ENCODE measurements at regions not wholly inside any gene's neighbourhood (a gene's known extent, or its start where the extent isn't known, plus 50 kb on each side); places are given as distances from the start of the nearest gene placed in this dataset.

DNA sequence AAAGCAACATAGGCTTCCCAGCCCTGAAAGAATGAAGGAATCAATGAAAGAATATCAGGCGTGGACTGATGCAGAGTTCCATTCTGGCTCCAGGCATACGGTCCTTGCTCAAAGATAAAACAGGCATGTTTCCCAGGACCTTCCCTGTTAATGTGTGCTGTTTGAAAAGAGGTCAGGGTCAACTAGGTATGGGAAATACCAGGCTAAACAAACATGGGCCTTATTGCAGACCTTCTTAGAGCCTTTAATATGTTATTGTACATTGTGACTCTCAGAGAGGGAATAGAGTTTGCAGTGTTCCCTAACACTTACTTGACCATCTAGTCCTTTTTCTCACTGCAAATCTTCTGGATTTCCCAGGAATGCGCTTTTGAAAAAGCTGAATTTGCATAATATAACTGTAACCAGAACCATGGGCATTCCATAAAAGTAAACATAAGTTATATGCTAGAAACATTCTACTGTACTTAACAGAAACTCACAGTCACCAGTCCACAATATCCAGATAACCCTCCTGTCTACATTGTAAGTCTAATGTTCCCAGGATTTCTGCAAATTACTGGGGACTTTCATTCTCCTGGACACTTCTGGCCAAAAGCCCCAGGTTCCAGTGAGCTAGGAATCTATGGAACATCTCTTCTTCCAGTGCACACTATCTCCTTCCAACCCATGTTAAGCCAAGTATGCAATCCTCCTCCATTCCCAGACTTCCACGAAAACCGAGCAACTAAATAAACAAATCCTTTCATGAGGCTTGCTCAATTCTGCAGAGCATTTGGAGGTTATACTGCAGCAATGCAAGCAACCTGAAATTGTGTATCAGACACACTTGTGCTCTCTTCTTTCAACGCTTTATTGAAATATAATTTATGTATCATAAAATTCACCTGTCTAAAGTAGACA, 486.6 kb downstream of the SETD4 start (continued):
- no peak for TF ChIP-seq ARID5B (CRISPR knock-in tag; IDR thresholded peaks at IDR 0.05)
- TF ChIP-seq ZNF562 (CRISPR knock-in tag; IDR thresholded peaks at IDR 0.05; ENCODE audit: borderline replicate concordance) = no peak
- no peak for TF ChIP-seq JUNB (CRISPR knock-in tag; IDR thresholded peaks at IDR 0.05; ENCODE audit: borderline replicate concordance)
- TF ChIP-seq SCMH1 (CRISPR knock-in tag; IDR thresholded peaks at IDR 0.05; ENCODE audit: borderline replicate concordance) = no peak
- TF ChIP-seq SIN3A (IDR thresholded peaks at IDR 0.05; ENCODE audit: borderline replicate concordance, low read depth, low read length) = no peak
- no peak for TF ChIP-seq ZFP1 (CRISPR knock-in tag; IDR thresholded peaks at IDR 0.05)
- TF ChIP-seq, protein P1, sequence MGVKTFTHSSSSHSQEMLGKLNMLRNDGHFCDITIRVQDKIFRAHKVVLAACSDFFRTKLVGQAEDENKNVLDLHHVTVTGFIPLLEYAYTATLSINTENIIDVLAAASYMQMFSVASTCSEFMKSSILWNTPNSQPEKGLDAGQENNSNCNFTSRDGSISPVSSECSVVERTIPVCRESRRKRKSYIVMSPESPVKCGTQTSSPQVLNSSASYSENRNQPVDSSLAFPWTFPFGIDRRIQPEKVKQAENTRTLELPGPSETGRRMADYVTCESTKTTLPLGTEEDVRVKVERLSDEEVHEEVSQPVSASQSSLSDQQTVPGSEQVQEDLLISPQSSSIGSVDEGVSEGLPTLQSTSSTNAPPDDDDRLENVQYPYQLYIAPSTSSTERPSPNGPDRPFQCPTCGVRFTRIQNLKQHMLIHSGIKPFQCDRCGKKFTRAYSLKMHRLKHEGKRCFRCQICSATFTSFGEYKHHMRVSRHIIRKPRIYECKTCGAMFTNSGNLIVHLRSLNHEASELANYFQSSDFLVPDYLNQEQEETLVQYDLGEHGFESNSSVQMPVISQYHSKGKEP (CRISPR knock-in tag; IDR thresholded peaks at IDR 0.05) = no peak
- TF ChIP-seq POLR2AphosphoS5 (IDR thresholded peaks at IDR 0.05; ENCODE audit: low read depth, low read length) = no peak
- no peak for TF ChIP-seq SRY (CRISPR knock-in tag; IDR thresholded peaks at IDR 0.05)
- TF ChIP-seq ZNF331 (CRISPR knock-in tag; IDR thresholded peaks at IDR 0.05) = peak; percentile 40; the same call in 1 of the 2 replicates
- no peak for TF ChIP-seq SMARCE1 (IDR thresholded peaks at IDR 0.05; ENCODE audit: borderline replicate concordance)
- TF ChIP-seq REXO4 (CRISPR knock-in tag; IDR thresholded peaks at IDR 0.05; ENCODE audit: borderline replicate concordance) = no peak
- TF ChIP-seq HOXD1 (CRISPR knock-in tag; IDR thresholded peaks at IDR 0.05) = no peak
- TF ChIP-seq, protein P2, sequence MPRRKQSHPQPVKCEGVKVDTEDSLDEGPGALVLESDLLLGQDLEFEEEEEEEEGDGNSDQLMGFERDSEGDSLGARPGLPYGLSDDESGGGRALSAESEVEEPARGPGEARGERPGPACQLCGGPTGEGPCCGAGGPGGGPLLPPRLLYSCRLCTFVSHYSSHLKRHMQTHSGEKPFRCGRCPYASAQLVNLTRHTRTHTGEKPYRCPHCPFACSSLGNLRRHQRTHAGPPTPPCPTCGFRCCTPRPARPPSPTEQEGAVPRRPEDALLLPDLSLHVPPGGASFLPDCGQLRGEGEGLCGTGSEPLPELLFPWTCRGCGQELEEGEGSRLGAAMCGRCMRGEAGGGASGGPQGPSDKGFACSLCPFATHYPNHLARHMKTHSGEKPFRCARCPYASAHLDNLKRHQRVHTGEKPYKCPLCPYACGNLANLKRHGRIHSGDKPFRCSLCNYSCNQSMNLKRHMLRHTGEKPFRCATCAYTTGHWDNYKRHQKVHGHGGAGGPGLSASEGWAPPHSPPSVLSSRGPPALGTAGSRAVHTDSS (CRISPR knock-in tag; conservative IDR thresholded peaks at IDR 0.05) = no peak
- no peak for TF ChIP-seq TAF1 (CRISPR knock-in tag; IDR thresholded peaks at IDR 0.05)
- TF ChIP-seq RNF2 (conservative IDR thresholded peaks at IDR 0.05; ENCODE audit: low read depth) = no peak
- peak; percentile 57 for TF ChIP-seq TEAD3 (CRISPR knock-in tag; optimal IDR thresholded peaks at IDR 0.05; ENCODE audit: borderline replicate concordance)
- no peak for TF ChIP-seq ZNF335 (CRISPR knock-in tag; IDR thresholded peaks at IDR 0.05)
- no peak for TF ChIP-seq ZNF660 (CRISPR knock-in tag; IDR thresholded peaks at IDR 0.05; ENCODE audit: borderline replicate concordance, low read depth)
- no peak for TF ChIP-seq TOE1 (CRISPR knock-in tag; IDR thresholded peaks at IDR 0.05)
- TF ChIP-seq, protein P3, sequence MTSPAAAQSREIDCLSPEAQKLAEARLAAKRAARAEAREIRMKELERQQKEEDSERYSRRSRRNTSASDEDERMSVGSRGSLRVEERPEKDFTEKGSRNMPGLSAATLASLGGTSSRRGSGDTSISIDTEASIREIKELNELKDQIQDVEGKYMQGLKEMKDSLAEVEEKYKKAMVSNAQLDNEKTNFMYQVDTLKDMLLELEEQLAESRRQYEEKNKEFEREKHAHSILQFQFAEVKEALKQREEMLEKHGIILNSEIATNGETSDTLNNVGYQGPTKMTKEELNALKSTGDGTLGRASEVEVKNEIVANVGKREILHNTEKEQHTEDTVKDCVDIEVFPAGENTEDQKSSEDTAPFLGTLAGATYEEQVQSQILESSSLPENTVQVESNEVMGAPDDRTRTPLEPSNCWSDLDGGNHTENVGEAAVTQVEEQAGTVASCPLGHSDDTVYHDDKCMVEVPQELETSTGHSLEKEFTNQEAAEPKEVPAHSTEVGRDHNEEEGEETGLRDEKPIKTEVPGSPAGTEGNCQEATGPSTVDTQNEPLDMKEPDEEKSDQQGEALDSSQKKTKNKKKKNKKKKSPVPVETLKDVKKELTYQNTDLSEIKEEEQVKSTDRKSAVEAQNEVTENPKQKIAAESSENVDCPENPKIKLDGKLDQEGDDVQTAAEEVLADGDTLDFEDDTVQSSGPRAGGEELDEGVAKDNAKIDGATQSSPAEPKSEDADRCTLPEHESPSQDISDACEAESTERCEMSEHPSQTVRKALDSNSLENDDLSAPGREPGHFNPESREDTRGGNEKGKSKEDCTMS (CRISPR knock-in tag; conservative IDR thresholded peaks at IDR 0.05) = no peak

Data from HepG2 (cell line).